WI38 (cell line): ENCODE measurements at regions not wholly inside any gene's neighbourhood (a gene's known extent, or its start where the extent isn't known, plus 50 kb on each side); places are given as distances from the start of the nearest gene placed in this dataset.

Experiments used
- H3K4me3 ChIP-seq: 2 replicates; pipeline ENCODE4 v1.5.1; 2011; ENCODE audit warnings: low read depth, mild to moderate bottlenecking, control low read depth, low read length
- CTCF ChIP-seq: IDR thresholded peaks from 2 replicates; pipeline ENCODE4 v1.5.1; 2012; ENCODE audit warnings: low read depth, mild to moderate bottlenecking, control low read depth, low read length

GRCh38 chr2:36266536-36267121 is 88.9 kb upstream of the CRIM1 start:
- no peak overlapping the region for H3K4me3 ChIP-seq
- no peak for TF ChIP-seq CTCF

- no peak for TF ChIP-seq CTCF
- H3K4me3 ChIP-seq: no peak overlapping the region
Observed at GRCh38 chr2:36262581-36262980, 93.0 kb upstream of the CRIM1 start.

- no peak overlapping the region for H3K4me3 ChIP-seq
- no peak for TF ChIP-seq CTCF
Observed at GRCh38 chr2:36255863-36256262, 99.7 kb upstream of the CRIM1 start.

- H3K4me3 ChIP-seq: no peak overlapping the region
- TF ChIP-seq CTCF: no peak
Observed at GRCh38 chr2:36253086-36253485, 102.5 kb upstream of the CRIM1 start.

- TF ChIP-seq CTCF: no peak
- H3K4me3 ChIP-seq: no peak overlapping the region
Observed at GRCh38 chr2:36246320-36246990, 109.1 kb upstream of the CRIM1 start.

- TF ChIP-seq CTCF: no peak
- no peak overlapping the region for H3K4me3 ChIP-seq
Observed at GRCh38 chr2:36245651-36246050, 109.9 kb upstream of the CRIM1 start.

- TF ChIP-seq CTCF: no peak
- H3K4me3 ChIP-seq: no peak overlapping the region
Observed at GRCh38 chr2:36238106-36238505, 117.5 kb upstream of the CRIM1 start.
